ENCODE measurements at regions not wholly inside any gene's neighbourhood (a gene's known extent, or its start where the extent isn't known, plus 50 kb on each side); places are given as distances from the start of the nearest gene placed in this dataset.

GRCh38 chr2:136236019-136236418 lies 118.1 kb upstream of the CXCR4 start:
- TF ChIP-seq, protein P1, sequence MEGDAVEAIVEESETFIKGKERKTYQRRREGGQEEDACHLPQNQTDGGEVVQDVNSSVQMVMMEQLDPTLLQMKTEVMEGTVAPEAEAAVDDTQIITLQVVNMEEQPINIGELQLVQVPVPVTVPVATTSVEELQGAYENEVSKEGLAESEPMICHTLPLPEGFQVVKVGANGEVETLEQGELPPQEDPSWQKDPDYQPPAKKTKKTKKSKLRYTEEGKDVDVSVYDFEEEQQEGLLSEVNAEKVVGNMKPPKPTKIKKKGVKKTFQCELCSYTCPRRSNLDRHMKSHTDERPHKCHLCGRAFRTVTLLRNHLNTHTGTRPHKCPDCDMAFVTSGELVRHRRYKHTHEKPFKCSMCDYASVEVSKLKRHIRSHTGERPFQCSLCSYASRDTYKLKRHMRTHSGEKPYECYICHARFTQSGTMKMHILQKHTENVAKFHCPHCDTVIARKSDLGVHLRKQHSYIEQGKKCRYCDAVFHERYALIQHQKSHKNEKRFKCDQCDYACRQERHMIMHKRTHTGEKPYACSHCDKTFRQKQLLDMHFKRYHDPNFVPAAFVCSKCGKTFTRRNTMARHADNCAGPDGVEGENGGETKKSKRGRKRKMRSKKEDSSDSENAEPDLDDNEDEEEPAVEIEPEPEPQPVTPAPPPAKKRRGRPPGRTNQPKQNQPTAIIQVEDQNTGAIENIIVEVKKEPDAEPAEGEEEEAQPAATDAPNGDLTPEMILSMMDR (IDR thresholded peaks at IDR 0.05): no peak
- TF ChIP-seq POLR2AphosphoS5 (IDR thresholded peaks at IDR 0.05; ENCODE audit: low read depth, low read length): no peak
- TF ChIP-seq, protein P2, sequence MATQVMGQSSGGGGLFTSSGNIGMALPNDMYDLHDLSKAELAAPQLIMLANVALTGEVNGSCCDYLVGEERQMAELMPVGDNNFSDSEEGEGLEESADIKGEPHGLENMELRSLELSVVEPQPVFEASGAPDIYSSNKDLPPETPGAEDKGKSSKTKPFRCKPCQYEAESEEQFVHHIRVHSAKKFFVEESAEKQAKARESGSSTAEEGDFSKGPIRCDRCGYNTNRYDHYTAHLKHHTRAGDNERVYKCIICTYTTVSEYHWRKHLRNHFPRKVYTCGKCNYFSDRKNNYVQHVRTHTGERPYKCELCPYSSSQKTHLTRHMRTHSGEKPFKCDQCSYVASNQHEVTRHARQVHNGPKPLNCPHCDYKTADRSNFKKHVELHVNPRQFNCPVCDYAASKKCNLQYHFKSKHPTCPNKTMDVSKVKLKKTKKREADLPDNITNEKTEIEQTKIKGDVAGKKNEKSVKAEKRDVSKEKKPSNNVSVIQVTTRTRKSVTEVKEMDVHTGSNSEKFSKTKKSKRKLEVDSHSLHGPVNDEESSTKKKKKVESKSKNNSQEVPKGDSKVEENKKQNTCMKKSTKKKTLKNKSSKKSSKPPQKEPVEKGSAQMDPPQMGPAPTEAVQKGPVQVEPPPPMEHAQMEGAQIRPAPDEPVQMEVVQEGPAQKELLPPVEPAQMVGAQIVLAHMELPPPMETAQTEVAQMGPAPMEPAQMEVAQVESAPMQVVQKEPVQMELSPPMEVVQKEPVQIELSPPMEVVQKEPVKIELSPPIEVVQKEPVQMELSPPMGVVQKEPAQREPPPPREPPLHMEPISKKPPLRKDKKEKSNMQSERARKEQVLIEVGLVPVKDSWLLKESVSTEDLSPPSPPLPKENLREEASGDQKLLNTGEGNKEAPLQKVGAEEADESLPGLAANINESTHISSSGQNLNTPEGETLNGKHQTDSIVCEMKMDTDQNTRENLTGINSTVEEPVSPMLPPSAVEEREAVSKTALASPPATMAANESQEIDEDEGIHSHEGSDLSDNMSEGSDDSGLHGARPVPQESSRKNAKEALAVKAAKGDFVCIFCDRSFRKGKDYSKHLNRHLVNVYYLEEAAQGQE (IDR thresholded peaks at IDR 0.05; ENCODE audit: insufficient read depth in 1 of 2, low read depth in 2 of 2, low read length in 1 of 2): no peak
- TF ChIP-seq SIN3A (IDR thresholded peaks at IDR 0.05; ENCODE audit: borderline replicate concordance, insufficient read depth, low read depth, low read length): no peak
